DMS 273 (cell line): ENCODE measurements at regions not wholly inside any gene's neighbourhood (a gene's known extent, or its start where the extent isn't known, plus 50 kb on each side); places are given as distances from the start of the nearest gene placed in this dataset.

Experiments
- DNase-seq: peaks from one replicate; lab custom pipeline; 2025; ENCODE audit not compliant: unreplicated experiment; lab: John Stamatoyannopoulos, UW

DNA sequence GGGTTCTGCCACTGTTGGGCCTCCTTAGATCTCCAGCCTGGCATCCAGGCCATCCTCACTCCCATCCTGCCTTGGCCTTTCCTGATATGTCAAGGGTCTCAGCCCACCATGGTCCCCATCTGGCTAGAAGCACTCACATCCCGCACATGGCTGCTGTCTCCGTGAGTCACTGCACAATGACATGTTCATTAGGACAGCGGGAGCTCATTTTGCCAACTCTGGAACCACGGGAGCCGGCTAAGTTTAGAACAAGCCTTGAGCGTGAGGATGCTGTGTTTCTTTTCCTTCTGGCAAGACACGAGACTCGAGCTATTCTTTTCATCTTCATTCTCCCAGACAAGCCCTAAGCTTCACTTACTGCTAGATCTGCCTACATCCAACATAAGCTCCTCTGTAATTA, 65.7 kb upstream of the KSR1 start:
- DNase-seq: no peak

GRCh38 chr17:27391427-27391826, 64.8 kb upstream of the KSR1 start:
- DNase-seq: no peak

DNA sequence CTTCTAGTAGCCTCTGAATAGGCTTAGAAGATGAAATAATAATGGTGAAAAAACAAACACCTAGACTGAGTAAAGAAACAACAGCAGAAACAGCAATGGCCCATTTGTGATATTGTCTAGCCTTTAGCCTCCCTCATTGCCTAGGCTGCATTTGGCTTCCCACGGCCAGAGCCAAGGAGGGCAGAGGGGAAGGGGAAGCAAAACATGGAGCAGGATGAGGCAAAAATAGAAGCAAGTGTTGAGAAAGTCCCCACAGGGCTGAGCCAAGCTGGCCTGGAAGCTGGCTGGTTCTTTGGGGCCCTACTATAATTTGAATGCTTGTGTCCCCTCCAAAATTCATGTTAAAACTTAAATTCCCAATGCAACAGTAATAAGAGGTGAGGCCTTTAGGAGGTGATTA, 60.2 kb upstream of the KSR1 start:
- no peak for DNase-seq

- DNase-seq: no peak
Observed at GRCh38 chr17:27396941-27397340, 59.3 kb upstream of the KSR1 start.

DNA sequence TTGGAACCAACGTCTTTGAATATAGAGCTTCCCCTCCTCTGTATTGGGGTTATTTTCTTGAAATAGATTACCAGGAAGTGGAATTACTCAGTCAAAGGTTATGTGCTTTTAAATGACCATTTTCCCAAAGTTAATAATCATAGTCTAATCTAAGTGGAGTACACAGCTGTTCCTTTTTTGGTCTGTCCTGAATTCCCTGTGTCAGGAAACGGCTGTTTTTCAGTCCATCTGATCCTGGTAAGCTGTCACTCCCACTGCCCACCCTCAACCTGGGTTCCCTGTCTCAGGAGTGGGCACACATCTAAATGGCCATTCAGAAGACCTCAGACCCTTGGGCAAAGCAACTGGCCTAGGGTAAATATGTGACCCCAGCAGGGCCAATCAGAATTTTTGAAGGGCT, 57.6 kb upstream of the KSR1 start:
- DNase-seq: no peak

GRCh38 chr17:27400991-27401390, 55.3 kb upstream of the KSR1 start:
- no peak for DNase-seq

- no peak for DNase-seq
Observed at GRCh38 chr17:27402943-27403342, 53.3 kb upstream of the KSR1 start.

DNA sequence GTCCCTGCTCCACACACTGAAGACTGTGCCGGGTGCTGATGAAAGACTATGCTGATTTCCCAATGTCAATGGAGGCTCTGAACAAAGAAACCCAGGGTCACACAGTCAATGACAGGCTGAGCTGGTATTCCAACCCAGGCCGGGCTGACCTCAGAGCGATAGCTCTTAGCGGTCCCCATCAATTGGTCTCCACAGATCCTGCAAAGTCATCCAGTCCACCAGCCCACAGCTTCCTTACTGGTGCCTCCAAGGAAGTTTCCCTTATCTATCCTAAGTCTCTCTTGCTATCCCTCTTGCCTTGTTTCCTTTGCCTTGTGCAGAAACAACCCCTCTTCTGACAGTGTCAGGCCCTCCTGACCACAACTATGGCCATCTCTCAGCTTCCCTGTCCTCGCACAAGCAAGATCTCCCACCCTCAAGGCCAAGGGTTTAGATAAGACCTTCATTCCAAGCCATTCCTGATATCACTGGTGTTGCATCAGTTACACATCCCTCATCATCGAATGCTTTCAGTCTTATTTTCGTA, 52.7 kb upstream of the KSR1 start:
- no peak for DNase-seq

GRCh38 chr17:27404676-27405075, 51.6 kb upstream of the KSR1 start:
- DNase-seq: no peak
